Stimulated activated CD8-positive, alpha-beta memory T cell treated with anti-CD3 and anti-CD28 coated beads, Interleukin-12 subunit alpha, Interleukin-12 subunit beta, amount 100 ng/mL, for 24 hours (primary cell): ENCODE measurements at regions not wholly inside any gene's neighbourhood (a gene's known extent, or its start where the extent isn't known, plus 50 kb on each side); places are given as distances from the start of the nearest gene placed in this dataset.

Experiments used
- DNase-seq: peaks from one replicate; pipeline ENCODE4 v3.0.0-alpha.2; 2020; ENCODE audit errors: extremely low read depth

DNA sequence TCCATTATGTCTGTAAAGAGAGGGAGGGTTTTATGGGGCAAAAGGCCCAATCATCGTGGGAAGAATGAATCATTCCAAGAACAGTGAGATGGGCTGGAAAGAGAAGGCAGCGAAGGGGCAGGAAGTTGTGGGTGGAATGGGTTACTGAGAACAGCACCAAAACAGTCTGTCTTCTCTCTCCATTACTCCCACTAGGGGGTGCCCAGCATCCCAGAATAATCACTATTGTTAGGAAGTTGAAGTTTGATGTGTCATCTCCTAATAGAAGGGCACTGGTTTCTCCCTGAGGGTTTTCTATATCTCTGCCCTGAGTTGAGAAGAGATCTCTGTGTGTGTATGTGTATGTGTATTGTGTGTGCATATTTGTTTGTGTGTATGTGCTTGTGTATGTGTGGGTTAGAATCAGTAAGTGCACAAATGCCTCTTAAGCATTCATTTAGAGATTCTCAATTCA, 76.6 kb upstream of the MAP4K3 start:
- peak; percentile 46 for DNase-seq

DNA sequence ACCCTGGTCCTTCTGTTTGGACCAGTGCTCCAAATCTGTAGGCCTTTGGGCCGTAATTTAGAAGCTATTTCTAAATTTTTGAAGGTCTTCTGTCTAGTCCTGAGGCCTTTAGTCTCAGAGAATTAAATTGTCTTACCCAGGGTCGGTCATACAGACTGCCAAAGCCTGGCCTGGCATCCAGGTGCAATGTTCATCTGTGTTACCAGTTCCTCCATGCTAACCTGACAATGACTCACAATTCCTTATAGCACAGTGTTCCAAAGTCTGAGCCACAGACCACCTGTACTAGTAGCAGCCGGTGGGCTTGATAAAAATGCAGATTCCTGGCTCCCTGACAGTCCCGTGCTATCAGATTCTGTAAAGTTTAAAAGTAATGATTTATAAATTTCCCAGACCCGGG, 77.7 kb upstream of the MAP4K3 start:
- no peak for DNase-seq

DNA sequence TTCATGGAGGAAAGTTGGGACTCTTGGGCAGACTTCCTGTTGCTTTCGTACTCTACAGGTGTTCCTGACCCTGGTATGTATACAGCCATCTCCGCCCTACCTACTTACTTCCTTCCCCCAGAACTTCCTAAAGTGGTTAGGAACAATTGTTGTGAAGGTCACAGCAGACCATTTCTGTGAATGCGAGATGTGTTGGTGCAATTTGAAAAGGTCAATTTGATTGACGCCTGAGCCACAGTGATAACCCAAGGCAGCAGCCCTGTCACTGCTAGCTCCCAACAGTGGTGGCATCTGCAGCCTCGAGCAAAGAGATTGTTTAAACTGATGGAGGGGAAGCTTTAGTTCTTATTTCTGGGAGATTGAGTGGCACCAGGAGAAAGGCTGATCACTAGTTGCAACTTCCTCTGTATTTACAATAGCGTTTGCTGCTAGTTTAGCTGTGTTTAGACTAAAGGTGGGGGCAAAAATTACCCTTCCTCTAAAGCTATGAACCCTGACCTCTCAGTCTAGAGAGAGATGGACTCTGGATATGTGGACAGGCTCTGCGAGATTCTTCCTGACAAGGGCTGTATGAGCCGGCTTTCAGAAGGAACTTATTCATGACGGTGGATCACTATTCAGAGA, 78.3 kb upstream of the MAP4K3 start:
- no peak for DNase-seq

DNA sequence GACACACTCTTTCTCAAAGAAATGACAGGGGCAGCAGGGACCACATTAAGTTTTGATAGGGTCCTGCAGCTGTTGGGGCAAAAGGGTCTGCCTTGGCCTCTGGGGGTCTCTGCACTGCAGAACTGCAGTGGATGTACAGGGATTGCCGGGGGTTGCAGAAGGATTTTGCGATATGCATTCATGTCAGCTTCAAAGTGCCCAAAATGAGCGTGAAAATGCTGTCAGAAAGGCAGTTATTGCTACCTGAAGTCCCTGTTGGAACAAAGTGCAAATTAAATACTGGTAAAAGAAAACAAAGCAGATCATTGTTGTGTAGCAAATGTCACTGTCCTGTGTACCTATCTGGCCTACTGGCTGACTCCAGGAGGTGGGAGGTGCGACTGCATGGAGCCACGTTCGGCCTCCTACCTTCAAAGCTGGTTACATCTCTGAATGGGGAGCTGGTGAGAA, 78.8 kb upstream of the MAP4K3 start:
- DNase-seq, result no peak

DNA sequence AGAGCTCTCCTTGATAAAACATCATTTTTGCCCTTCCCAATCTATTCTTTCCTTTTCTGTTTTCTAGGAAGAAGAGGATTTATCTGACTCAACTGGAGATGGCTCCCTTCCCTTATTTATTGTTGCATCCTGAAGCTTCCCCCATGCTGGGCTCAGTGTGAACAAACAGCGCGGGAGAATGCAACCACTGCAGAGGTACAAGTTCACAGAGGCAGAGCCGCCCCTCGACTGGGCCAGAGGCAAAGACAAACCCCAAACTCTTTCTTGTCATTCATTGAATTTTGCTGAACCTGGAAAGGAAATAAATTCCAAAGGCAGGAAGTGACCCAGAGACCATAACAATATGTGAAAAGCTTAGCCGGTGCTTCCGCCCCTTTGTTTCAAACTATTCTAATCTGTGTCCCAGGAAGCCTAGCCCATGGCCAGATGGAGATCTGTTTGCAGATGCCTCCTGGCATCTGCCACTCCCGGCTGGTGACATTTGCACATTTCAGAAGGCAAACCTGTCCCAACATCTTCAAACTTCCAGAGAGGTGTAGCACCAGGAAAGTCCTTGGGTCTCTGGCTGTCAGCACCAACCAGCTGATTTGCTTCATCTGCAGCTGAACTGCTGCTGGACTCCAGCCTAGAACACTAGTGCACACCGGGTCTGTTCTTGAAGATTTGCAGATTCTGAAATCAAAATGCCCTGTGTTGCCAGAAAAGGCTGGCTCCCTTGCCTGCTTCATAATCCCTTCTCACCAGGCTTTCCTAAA, 79.4 kb upstream of the MAP4K3 start:
- DNase-seq, result no peak

DNA sequence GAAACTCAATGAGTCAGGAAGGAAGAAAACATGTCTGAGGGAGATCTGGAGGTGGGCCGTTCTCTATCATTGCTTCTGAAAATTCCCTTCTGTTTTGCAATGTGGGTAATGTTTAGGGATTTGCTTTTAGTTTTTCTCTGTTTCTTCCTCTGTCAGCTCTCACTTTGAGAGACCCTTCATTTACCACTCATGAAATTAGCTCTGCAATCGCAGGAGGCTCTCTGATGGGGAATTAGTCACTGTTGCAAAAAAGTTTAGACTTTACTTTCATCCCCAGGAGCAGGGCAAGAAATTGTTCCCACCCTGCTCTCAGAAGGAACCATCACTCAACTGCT, 80.0 kb upstream of the MAP4K3 start:
- no peak for DNase-seq

DNA sequence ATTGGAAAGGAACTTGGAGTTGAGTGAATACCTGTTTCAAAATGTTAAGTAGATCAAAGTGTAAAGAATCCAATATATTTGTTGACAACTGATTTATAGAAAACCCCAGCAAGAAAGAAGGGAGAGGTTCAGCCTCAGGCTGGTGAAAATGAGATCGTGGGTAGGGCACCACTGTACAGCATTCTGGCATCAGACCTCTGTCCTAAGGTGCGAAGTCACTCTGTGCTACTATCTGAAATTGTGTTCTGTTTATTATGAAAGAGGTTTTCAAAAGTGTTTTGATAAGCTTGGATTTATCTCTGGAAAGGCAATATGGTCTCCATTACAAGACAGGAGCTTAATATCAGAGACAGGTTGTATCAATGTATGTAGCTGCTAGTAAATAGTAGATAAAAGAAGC, 80.5 kb upstream of the MAP4K3 start:
- DNase-seq, result no peak

DNA sequence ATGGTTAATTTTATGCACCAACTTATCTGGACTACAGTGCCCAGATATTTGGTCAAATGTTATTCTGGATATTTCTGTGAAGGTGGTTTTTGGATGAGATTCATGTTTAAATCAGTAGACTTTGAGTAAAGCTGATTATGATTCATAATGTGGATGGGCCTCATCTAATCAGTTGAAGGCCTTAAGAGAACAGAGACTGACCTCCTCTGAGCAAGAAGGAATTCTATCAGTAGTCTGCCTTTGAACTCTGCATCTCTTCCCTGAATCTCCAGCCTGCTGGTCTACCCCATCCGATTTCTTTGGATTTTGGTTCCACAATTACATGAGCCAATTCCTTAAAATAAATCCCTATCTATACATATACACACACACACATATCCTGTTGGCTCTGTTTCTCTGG, 82.8 kb upstream of the MAP4K3 start:
- no peak for DNase-seq

DNA sequence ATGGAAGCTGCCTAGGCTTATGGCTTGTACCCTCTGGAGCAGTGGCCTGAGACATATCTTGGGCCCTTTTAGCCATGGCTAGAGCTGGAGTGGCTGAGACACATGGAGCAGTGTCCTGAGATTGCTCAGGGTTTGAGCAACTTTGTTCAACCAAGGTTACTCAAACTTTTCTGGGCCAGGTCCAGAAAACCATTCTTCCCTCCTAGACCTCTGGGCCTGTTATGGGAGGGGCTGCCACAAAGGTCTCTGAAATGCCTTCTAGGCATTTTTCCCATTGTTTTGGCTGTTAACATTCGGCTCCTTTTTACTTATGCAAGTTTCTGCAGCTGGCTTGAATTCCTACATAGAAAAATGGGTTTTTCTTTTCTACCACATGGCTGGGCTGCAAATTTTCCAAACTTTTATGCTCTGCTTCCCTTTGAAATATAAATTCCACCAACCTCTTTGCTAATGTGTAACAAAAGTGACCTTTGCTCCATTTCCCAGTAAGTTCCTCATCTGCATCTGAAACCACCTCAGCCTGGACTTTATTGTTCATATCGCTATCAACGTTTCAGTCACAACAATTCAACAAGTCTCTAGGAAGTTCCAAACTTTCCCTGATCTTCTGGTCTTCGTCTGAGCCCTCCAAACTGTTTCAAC, 84.9 kb upstream of the MAP4K3 start:
- no peak for DNase-seq

DNA sequence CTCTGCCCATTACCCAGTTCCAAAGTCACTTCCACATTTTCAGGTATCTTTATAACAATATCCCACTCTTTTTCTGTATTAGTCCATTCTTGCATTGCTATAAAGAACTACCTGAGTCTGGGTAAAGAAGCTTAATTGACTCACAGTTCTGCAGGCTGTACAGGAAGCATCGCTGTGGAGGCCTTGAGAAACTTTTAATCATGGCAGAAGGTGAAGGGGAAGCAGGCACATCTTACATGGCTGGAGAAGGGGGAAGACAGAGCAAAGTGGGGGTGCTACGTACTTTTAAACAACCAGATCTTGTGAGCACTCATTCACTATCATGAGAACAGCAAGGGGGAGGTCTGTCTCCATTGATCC, 85.4 kb upstream of the MAP4K3 start:
- no peak for DNase-seq

DNA sequence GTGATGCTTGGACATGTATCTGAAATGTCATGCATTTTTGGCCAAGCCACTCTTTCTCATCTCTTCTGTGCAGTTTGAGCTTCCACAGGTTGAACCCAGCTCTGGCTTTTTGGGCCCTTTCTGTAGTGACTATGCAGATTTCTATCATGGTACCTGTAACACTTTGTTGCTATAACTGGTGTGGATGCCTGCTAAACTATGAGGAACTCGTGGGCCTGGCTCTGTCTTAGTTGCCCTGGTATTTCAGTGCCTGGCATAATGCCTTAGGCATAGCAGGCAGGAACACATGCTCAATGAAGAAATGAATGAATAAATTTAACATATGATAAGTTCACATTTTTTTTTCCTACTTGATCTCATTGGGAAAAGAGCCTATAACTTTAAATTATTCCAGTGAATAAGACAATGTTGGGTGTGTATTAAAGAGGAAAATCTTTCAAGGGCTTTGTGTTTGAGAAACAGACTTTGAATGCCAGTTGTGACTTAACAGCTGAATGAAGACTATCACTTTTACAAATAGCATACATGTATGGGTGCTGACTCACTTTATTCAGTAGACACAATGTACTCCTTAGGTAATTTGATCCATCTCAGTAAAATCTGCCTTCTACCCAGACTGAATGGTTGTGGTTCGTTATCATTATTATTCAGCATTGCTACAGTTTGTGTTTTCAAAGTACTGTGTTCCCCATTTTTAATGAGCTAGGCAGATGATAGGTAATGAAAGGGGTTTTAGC, 86.4 kb upstream of the MAP4K3 start:
- no peak for DNase-seq

DNA sequence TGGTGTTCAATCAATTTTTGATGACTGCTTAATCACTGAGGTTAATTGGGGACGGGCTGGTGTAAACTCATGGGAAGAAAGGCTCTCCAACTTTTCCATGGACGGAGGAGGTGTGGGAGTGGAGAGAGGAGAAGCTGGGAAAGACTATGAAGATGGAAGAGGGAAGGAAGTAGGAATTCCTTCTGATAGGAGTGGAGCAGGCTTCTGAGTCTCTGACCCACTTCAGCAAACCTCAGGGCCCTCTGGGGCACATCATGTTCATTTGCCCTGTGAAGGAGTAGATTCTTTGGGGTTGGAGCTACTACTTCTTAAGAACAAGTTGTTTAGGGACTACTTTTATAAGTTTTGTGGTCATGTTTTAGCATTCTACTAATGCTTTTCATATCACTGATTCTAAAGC, 87.0 kb upstream of the MAP4K3 start:
- no peak for DNase-seq

DNA sequence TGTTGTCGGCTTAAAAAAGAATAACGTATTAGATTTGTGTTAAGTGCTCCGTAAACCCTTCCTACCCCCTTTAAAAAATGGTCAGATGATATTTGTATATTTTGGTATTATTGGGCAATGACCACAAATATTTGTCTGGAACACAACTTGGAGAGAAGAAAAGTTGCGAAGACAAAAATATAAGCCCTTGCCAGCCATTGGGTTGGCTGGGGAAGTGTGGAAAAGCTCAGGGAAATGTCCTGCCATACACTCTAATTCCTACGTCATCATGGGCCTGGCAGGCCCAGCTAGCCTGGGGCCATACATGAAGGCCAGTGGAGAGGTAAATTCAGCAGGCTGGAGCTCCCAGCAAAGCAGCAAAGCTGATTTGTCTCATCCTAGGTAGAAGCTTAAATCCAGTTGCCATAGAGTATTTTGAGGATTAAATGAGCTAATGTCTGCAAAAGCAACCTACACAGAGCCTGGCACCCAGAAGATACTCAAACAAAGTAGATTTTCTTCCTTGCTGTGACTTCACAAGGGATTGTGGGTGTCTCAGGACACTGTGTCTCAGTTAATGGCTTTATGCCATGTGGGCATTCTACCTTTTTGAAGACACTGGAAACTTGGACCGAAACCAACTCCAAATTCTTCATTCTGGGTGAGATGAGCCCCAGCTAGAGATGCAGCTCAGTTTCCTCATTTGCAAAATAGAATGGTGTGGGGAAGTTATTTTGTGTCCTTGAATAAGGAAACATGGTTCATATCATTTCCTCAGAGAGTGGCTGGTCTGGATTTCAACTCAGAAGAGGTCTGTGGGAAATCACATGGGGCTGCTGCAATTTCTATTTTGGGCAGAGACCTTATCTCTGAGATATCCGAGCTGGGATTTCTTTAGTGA, 87.9 kb upstream of the MAP4K3 start:
- DNase-seq, result no peak

DNA sequence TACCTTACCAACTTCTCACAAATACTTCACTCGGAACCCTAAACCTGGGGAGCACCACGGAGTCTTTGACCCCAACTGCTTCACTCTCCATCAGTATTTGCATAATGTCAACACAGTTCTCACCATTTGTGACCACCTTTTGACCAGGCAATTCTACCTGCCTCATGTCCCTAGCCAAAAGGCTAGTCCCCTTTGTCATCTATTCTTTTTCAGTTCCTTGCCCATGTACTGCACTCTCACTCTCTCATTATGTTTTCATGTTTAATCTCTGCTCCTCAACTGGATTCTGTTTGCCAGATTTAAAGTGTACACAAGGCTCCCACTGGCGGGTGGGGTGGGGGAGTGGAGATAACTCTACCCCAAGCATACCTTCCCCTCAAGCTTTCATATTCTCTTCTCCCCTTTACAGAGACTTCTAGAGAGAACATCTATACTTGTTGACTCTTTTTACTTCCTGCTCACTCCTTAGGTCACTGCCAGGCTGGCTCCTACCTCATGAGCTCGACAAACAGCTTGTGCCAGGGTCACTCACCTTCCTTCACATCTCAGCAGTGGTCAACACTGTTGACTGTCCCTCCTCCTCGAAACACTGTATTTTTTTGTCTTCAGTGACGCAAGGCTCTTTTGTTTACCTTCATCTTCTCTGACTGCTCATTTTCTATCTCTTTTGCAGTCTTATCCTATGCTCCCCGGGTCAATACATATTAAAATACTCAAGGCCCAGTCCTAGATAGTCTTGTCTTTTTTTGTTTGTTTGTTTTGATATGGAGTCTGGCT, 88.7 kb upstream of the MAP4K3 start:
- DNase-seq, result no peak

DNA sequence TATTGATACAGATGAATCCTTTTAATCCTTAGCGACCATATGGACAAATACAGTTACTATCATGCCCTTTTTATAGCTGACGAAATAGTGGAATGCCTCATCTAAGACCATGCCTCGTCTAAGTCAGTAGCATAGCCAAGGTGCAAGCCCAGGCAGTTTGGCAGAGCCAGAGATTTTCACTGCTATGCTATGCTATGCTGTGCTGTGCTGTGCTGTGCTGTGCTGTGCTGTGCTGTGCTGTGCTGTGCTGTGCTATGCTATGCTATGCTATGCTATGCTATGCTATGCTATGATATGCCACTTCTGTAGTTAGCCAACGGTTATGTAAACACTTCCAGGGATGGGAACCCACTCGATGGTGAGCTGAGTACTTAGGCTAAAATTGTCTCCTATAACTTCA, 91.6 kb upstream of the MAP4K3 start:
- no peak for DNase-seq

DNA sequence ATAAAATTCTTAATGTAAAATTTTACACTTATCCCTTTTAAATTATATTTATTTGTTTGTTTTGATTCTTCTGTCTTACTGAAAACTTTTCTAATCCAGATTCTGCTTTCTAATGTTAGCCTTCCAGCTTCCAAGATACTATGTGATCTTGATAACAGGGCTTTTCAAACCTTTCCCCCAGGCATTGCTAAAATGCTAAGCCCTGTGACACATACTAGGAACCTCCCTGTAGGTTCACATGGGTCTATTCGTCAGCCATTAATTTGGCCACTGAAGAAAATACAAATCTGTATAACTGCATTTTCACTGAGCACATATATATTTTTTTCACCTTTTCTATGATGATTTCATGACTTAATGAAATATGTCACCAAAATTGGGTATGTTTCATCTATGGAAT, 92.8 kb upstream of the MAP4K3 start:
- no peak for DNase-seq

DNA sequence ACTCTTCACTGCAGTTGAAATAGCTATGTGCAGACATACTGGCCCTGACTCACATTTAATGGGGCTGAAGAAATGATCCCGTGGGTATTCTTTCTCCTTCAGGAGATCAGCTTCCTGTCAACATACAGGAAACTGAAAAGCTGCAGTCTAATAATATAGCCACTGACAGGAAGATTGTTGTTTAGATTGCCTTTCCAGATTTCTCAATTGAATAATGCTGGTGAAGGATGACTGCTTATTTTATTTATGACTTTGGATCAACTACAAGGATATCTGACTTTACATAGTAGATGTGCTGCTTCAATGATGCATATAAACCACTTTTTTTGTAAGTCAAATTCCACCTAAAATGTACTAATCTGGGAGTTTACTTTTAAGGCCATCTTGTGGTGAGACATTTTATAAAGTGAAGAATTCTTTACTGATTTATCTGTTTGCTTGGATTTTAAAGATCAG, 93.4 kb upstream of the MAP4K3 start:
- no peak for DNase-seq

DNA sequence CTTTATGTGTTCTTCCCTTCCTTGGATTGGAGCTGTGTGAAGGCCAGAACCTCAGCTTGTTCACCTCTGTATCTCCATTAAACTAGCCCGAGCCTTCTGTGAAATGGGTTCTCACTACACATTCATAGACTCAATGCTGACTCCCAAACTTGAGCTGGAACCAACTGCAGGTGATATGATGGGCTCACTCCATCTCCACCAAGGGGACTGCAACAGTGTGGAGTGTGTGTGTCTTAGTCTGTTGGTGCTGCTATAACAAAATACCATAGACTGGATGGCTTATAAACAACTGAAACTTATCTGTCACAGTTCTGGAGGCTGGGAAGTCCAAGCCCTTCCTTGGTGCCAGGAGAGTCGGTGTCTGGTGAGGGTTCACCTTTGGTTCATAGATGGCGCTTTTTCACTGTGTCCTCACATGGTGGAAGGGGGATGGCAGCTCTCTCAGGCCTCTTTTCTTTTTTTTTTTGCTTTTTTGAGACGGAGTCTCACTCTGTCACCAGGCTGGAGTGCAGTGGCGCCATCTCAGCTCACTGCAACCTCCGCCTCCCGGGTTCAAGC, 94.2 kb upstream of the MAP4K3 start:
- no peak for DNase-seq

DNA sequence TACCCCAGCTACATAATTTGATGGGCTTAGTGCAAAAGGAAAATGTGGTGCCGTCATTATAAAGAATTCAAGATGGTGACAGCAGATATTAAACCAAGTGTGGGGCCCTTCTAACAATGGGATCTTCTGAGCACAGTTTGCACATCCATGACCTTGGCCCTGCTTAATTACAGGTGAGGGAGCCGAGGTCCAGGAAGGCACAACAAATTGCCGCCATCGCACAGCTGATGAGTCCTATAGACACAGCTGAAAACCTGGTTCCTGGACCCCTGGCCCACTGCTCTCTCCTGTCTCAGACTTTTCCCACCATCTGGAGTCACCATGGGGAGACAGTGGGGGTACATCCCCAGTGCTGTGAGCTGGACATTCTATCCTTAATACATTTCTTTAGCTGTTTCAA, 95.8 kb upstream of the MAP4K3 start:
- DNase-seq, result no peak

DNA sequence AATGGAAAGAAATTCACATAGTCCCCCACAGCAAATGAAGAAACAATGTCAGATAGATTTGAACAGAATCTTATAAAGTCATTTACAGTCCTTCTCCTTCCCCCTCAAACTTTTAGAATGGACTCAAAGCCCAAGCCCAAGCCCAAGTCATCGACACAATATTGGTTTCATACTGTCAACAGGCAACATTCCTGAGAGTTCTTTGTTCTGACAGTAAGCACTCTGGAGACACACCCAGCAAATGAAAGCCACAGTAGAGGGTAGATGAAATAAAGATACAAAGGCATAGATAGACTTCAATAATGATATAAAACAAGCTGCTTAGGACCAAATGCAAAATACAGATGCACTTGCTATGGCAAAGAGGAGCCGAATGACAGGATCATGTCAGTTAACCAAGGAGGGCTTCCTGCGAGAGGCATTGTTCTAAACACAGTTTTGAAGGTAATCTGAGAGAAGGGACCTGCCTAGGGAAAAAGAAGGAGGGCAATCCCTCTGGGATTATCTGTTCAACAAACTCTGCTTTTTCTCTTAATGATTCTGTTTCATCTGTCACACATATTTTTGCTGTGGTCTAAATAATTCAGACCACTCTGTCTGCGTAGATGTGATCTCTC, 97.1 kb upstream of the MAP4K3 start:
- no peak for DNase-seq
